ENCODE measurements at regions not wholly inside any gene's neighbourhood (a gene's known extent, or its start where the extent isn't known, plus 50 kb on each side); places are given as distances from the start of the nearest gene placed in this dataset.

GRCh38 chr12:103011974-103012763 is 54.7 kb downstream of the ASCL1 start:
- DNase-seq (ENCODE audit: low spot score, unreplicated experiment), result no peak
- Mint-ChIP-seq H3K27me3 (peaks cover 42% of the 10 kb centered on the region), H3K4me1 (ENCODE audit: low read depth) (peaks cover 14% of the 10 kb centered on the region), H3K9me3 (ENCODE audit: low read depth) (peaks cover 3% of the 10 kb centered on the region), H3K36me3 (ENCODE audit: insufficient read depth) (no peaks in the 10 kb centered on the region), H3K27ac (peak overlapping the region; percentile 27), H3K4me3 (ENCODE audit: low read depth) (no peak overlapping the region)
- TF ChIP-seq CTCF (IDR thresholded peaks at IDR 0.05; ENCODE audit: unreplicated experiment), result no peak

GRCh38 chr12:103012884-103013283 is 55.4 kb downstream of the ASCL1 start:
- no peaks in the 10 kb centered on the region for H3K36me3 Mint-ChIP-seq (ENCODE audit: insufficient read depth)
- peaks cover 38% of the 10 kb centered on the region for H3K27me3 Mint-ChIP-seq
- no peak overlapping the region for H3K4me3 Mint-ChIP-seq (ENCODE audit: low read depth)
- TF ChIP-seq CTCF (IDR thresholded peaks at IDR 0.05; ENCODE audit: unreplicated experiment), result no peak
- peaks cover 14% of the 10 kb centered on the region for H3K4me1 Mint-ChIP-seq (ENCODE audit: low read depth)
- DNase-seq (ENCODE audit: low spot score, unreplicated experiment), result no peak
- peak overlapping the region; percentile 27 for H3K27ac Mint-ChIP-seq
- peaks cover 3% of the 10 kb centered on the region for H3K9me3 Mint-ChIP-seq (ENCODE audit: low read depth)

GRCh38 chr12:103013741-103014300 is 56.3 kb downstream of the ASCL1 start:
- H3K27me3 Mint-ChIP-seq, result peaks cover 42% of the 10 kb centered on the region
- TF ChIP-seq CTCF (IDR thresholded peaks at IDR 0.05; ENCODE audit: unreplicated experiment), result no peak

GRCh38 chr12:103016381-103016780 is 58.9 kb downstream of the ASCL1 start:
- Mint-ChIP-seq H3K27ac (no peak overlapping the region), H3K9me3 (ENCODE audit: low read depth) (no peaks in the 10 kb centered on the region), H3K36me3 (ENCODE audit: insufficient read depth) (no peaks in the 10 kb centered on the region), H3K27me3 (peaks cover 42% of the 10 kb centered on the region), H3K4me1 (ENCODE audit: low read depth) (peaks cover 14% of the 10 kb centered on the region), H3K4me3 (ENCODE audit: low read depth) (no peak overlapping the region)
- DNase-seq (ENCODE audit: low spot score, unreplicated experiment), result no peak
- no peak for TF ChIP-seq CTCF (IDR thresholded peaks at IDR 0.05; ENCODE audit: unreplicated experiment)

More at GRCh38 chr12:103013741-103014300, 56.3 kb downstream of the ASCL1 start:
- no peak overlapping the region for H3K27ac Mint-ChIP-seq
- peaks cover 14% of the 10 kb centered on the region for H3K4me1 Mint-ChIP-seq (ENCODE audit: low read depth)
- H3K36me3 Mint-ChIP-seq (ENCODE audit: insufficient read depth), result no peaks in the 10 kb centered on the region
- no peaks in the 10 kb centered on the region for H3K9me3 Mint-ChIP-seq (ENCODE audit: low read depth)
- no peak for DNase-seq (ENCODE audit: low spot score, unreplicated experiment)
- no peak overlapping the region for H3K4me3 Mint-ChIP-seq (ENCODE audit: low read depth)

- Mint-ChIP-seq H3K4me1 (ENCODE audit: low read depth) (no peaks in the 10 kb centered on the region), H3K9me3 (ENCODE audit: low read depth) (no peaks in the 10 kb centered on the region), H3K36me3 (ENCODE audit: insufficient read depth) (no peaks in the 10 kb centered on the region), H3K27ac (no peak overlapping the region), H3K27me3 (peaks cover 42% of the 10 kb centered on the region), H3K4me3 (ENCODE audit: low read depth) (no peak overlapping the region)
- no peak for TF ChIP-seq CTCF (IDR thresholded peaks at IDR 0.05; ENCODE audit: unreplicated experiment)
- no peak for DNase-seq (ENCODE audit: low spot score, unreplicated experiment)
These were observed 63.4 kb downstream of the ASCL1 start for GRCh38 chr12:103020839-103021238.
